ENCODE measurements at regions not wholly inside any gene's neighbourhood (a gene's known extent, or its start where the extent isn't known, plus 50 kb on each side); places are given as distances from the start of the nearest gene placed in this dataset.

GRCh38 chr4:102439812-102440211 is 61.3 kb upstream of the NFKB1 start:
- H3K4me3 ChIP-seq (ENCODE audit: low read depth, low read length): no peak overlapping the region

GRCh38 chr4:102440498-102440897 is 60.7 kb upstream of the NFKB1 start:
- ChIA-PET CTCF (interaction anchor here (1.1 to 2.0 kb wide), 3 partner anchors 10 to 659 kb away, joined by 3 to 11 read pairs (median 5); partner anchors contain the start of gene BDH2), POLR2A (no interaction called here)
- no peak for DNase-seq (ENCODE audit: low read depth, low spot score)
- no peak overlapping the region for H3K4me3 ChIP-seq (ENCODE audit: low read depth, low read length)
- no peaks in the 10 kb centered on the region for H3K9me3 ChIP-seq (ENCODE audit: control insufficient read depth, insufficient read depth, low read length)
- H3K27me3 ChIP-seq (ENCODE audit: control insufficient read depth, insufficient read depth, low read length): no peaks in the 10 kb centered on the region
- no peak for TF ChIP-seq CTCF (IDR thresholded peaks at IDR 0.05; ENCODE audit: low read depth, low read length)
- H3K27ac ChIP-seq (ENCODE audit: low read depth, low read length): no peak overlapping the region

More at GRCh38 chr4:102439812-102440211, 61.3 kb upstream of the NFKB1 start:
- ChIA-PET POLR2A (interaction anchor here (1.4 kb wide), 1 partner anchor 9 kb away, joined by 4 read pairs; no protein-coding TSS in a partner anchor), CTCF (interaction anchor here (0.5 to 2.0 kb wide), 5 partner anchors 9 to 660 kb away, joined by 3 to 11 read pairs (median 3); partner anchors contain the start of genes BDH2 and MANBA)
- TF ChIP-seq CTCF (IDR thresholded peaks at IDR 0.05; ENCODE audit: low read depth, low read length): no peak
- DNase-seq (ENCODE audit: low read depth, low spot score): peak; percentile 52
- Histone ChIP-seq H3K27me3 (ENCODE audit: control insufficient read depth, insufficient read depth, low read length) (no peaks in the 10 kb centered on the region), H3K27ac (ENCODE audit: low read depth, low read length) (peak overlapping the region; percentile 40), H3K9me3 (ENCODE audit: control insufficient read depth, insufficient read depth, low read length) (no peaks in the 10 kb centered on the region)

GRCh38 chr4:102441978-102442911 is 58.9 kb upstream of the NFKB1 start:
- ChIA-PET CTCF (interaction anchor here (0.9 kb wide), 1 partner anchor 11 kb away, joined by 11 read pairs; no protein-coding TSS in a partner anchor), POLR2A (no interaction called here)
- DNase-seq (ENCODE audit: low read depth, low spot score): no peak
- no peak for TF ChIP-seq CTCF (IDR thresholded peaks at IDR 0.05; ENCODE audit: low read depth, low read length)
- Histone ChIP-seq H3K9me3 (ENCODE audit: control insufficient read depth, insufficient read depth, low read length) (no peaks in the 10 kb centered on the region), H3K27me3 (ENCODE audit: control insufficient read depth, insufficient read depth, low read length) (no peaks in the 10 kb centered on the region), H3K4me3 (ENCODE audit: low read depth, low read length) (no peak overlapping the region), H3K27ac (ENCODE audit: low read depth, low read length) (no peak overlapping the region)

GRCh38 chr4:102444752-102445151 is 56.4 kb upstream of the NFKB1 start:
- Histone ChIP-seq H3K27me3 (ENCODE audit: control insufficient read depth, insufficient read depth, low read length) (no peaks in the 10 kb centered on the region), H3K27ac (ENCODE audit: low read depth, low read length) (no peak overlapping the region), H3K9me3 (ENCODE audit: control insufficient read depth, insufficient read depth, low read length) (no peaks in the 10 kb centered on the region), H3K4me3 (ENCODE audit: low read depth, low read length) (no peak overlapping the region)
- DNase-seq (ENCODE audit: low read depth, low spot score): no peak
- ChIA-PET POLR2A (no interaction called here), CTCF (interaction anchor here (0.5 to 1.6 kb wide), 2 partner anchors 647 to 655 kb away, joined by 3 to 5 read pairs; partner anchors contain the start of gene BDH2)
- no peak for TF ChIP-seq CTCF (IDR thresholded peaks at IDR 0.05; ENCODE audit: low read depth, low read length)

- no peak overlapping the region for H3K27ac ChIP-seq (ENCODE audit: low read depth, low read length)
- ChIA-PET POLR2A (no interaction called here), CTCF (interaction anchor here (1.6 kb wide), 1 partner anchor 646 kb away, joined by 5 read pairs; no protein-coding TSS in a partner anchor)
- H3K4me3 ChIP-seq (ENCODE audit: low read depth, low read length): no peak overlapping the region
- H3K27me3 ChIP-seq (ENCODE audit: control insufficient read depth, insufficient read depth, low read length): no peaks in the 10 kb centered on the region
- DNase-seq (ENCODE audit: low read depth, low spot score): no peak
- no peak for TF ChIP-seq CTCF (IDR thresholded peaks at IDR 0.05; ENCODE audit: low read depth, low read length)
- H3K9me3 ChIP-seq (ENCODE audit: control insufficient read depth, insufficient read depth, low read length): no peaks in the 10 kb centered on the region
Measured at GRCh38 chr4:102445213-102445612, 55.9 kb upstream of the NFKB1 start.

All from AG04450 (cell line).